Epithelial cell of proximal tubule (primary cell): ENCODE measurements at regions not wholly inside any gene's neighbourhood (a gene's known extent, or its start where the extent isn't known, plus 50 kb on each side); places are given as distances from the start of the nearest gene placed in this dataset.

ENCODE experiments used
- DNase-seq: peaks from one replicate; pipeline ENCODE4 v3.0.0-alpha.2; 2011; ENCODE audit warnings: low read depth
- H3K4me3 ChIP-seq: 2 replicates; pipeline ENCODE4 v1.5.1; 2011; ENCODE audit warnings: low read depth, mild to moderate bottlenecking, low read length
- CTCF ChIP-seq: conservative IDR thresholded peaks from 2 replicates; pipeline ENCODE4 v1.5.1; 2012; ENCODE audit warnings: low read depth, mild to moderate bottlenecking, low read length

- H3K4me3 ChIP-seq, result no peak overlapping the region
- DNase-seq, result no peak
- TF ChIP-seq CTCF, result no peak
These were observed 138.1 kb upstream of the ITGB1 start for GRCh38 chr10:33095867-33096815.

GRCh38 chr10:33094263-33095051, 136.4 kb upstream of the ITGB1 start:
- H3K4me3 ChIP-seq, result no peak overlapping the region
- DNase-seq, result no peak
- no peak for TF ChIP-seq CTCF

GRCh38 chr10:33093362-33093761, 135.3 kb upstream of the ITGB1 start:
- no peak overlapping the region for H3K4me3 ChIP-seq
- no peak for TF ChIP-seq CTCF
- DNase-seq, result no peak

GRCh38 chr10:33092596-33092995, 134.6 kb upstream of the ITGB1 start:
- DNase-seq, result no peak
- no peak for TF ChIP-seq CTCF
- no peak overlapping the region for H3K4me3 ChIP-seq

GRCh38 chr10:33091201-33091600, 133.2 kb upstream of the ITGB1 start:
- no peak overlapping the region for H3K4me3 ChIP-seq
- no peak for TF ChIP-seq CTCF
- no peak for DNase-seq

- DNase-seq, result no peak
- no peak overlapping the region for H3K4me3 ChIP-seq
- TF ChIP-seq CTCF, result no peak
These were observed 131.0 kb upstream of the ITGB1 start for GRCh38 chr10:33088990-33089389.
